HG02678 (cell line): ENCODE measurements at regions not wholly inside any gene's neighbourhood (a gene's known extent, or its start where the extent isn't known, plus 50 kb on each side); places are given as distances from the start of the nearest gene placed in this dataset.

ENCODE experiments used
- ATAC-seq: cut with Tn5 transposase; IDR thresholded peaks from one replicate; pipeline ENCODE4 v1.9.1; 2021; ENCODE audit warnings: mild to moderate bottlenecking, moderate library complexity; ENCODE audit not compliant: unreplicated experiment

- no peak for ATAC-seq
These were observed 493.6 kb upstream of the AGTR1 start for GRCh38 chr3:148204131-148204530.

GRCh38 chr3:148205977-148206376, 491.7 kb upstream of the AGTR1 start:
- ATAC-seq, result no peak

GRCh38 chr3:148206446-148206845, 491.3 kb upstream of the AGTR1 start:
- ATAC-seq, result no peak

- no peak for ATAC-seq
These were observed 488.7 kb upstream of the AGTR1 start for GRCh38 chr3:148208975-148209374.

- peak; percentile 60 for ATAC-seq
These were observed 486.0 kb upstream of the AGTR1 start for GRCh38 chr3:148211725-148212124.

- no peak for ATAC-seq
These were observed 483.0 kb upstream of the AGTR1 start for GRCh38 chr3:148214705-148215104.

GRCh38 chr3:148217317-148217716, 480.4 kb upstream of the AGTR1 start:
- no peak for ATAC-seq

- no peak for ATAC-seq
These were observed 479.5 kb upstream of the AGTR1 start for GRCh38 chr3:148218222-148218621.

GRCh38 chr3:148219999-148220398, 477.7 kb upstream of the AGTR1 start:
- no peak for ATAC-seq

GRCh38 chr3:148221303-148221702, 476.4 kb upstream of the AGTR1 start:
- no peak for ATAC-seq

GRCh38 chr3:148223266-148223665, 474.4 kb upstream of the AGTR1 start:
- ATAC-seq, result no peak

- ATAC-seq, result no peak
These were observed 471.5 kb upstream of the AGTR1 start for GRCh38 chr3:148226246-148226645.

GRCh38 chr3:148227534-148227933, 470.2 kb upstream of the AGTR1 start:
- no peak for ATAC-seq

GRCh38 chr3:148229107-148229506, 468.6 kb upstream of the AGTR1 start:
- peak; percentile 64 for ATAC-seq

- ATAC-seq, result no peak
These were observed 467.2 kb upstream of the AGTR1 start for GRCh38 chr3:148230473-148230872.

- ATAC-seq, result no peak
These were observed 465.3 kb upstream of the AGTR1 start for GRCh38 chr3:148232389-148232788.

GRCh38 chr3:148233403-148233802, 464.3 kb upstream of the AGTR1 start:
- no peak for ATAC-seq

- ATAC-seq, result no peak
These were observed 463.2 kb upstream of the AGTR1 start for GRCh38 chr3:148234536-148234935.

- no peak for ATAC-seq
These were observed 462.1 kb upstream of the AGTR1 start for GRCh38 chr3:148235566-148235965.

- no peak for ATAC-seq
These were observed 459.3 kb upstream of the AGTR1 start for GRCh38 chr3:148238421-148238821.

- no peak for ATAC-seq
These were observed 457.4 kb upstream of the AGTR1 start for GRCh38 chr3:148240351-148240750.

GRCh38 chr3:148243609-148244008, 454.1 kb upstream of the AGTR1 start:
- ATAC-seq, result no peak

GRCh38 chr3:148246291-148246923, 451.3 kb upstream of the AGTR1 start:
- ATAC-seq, result no peak
